Right cardiac atrium (tissue), 5 donors: ENCODE measurements at regions not wholly inside any gene's neighbourhood (a gene's known extent, or its start where the extent isn't known, plus 50 kb on each side); places are given as distances from the start of the nearest gene placed in this dataset.
"Not testable (repeated sequence)": the region's sequence is repeated elsewhere in the genome, so short reads cannot be mapped to it uniquely, and the experiment has no call there.

Source experiments
- ATAC-seq, 2 donors: fragments of 200-7000 bp; cut with Tn5 transposase; one replicate each; pipeline versions ENCODE4 v1.8.0 to v1.9.1; 2020; ENCODE audit warnings: moderate library complexity in 2 of 2, mild to moderate bottlenecking in 1 of 2
- DNase-seq, 3 donors: peaks; one replicate each; pipeline ENCODE4 v3.0.0-alpha.2; 2020
- H3K27ac ChIP-seq: one replicate; pipeline ENCODE4 v1.5.1; 2013; ENCODE audit warnings: mild to moderate bottlenecking, low read length, control low read depth, moderate library complexity
- H3K27me3 ChIP-seq: one replicate; pipeline ENCODE4 v1.6.1; 2013; ENCODE audit not compliant: control insufficient read depth, insufficient read depth
- H3K4me1 ChIP-seq: one replicate; pipeline ENCODE4 v1.6.1; 2013; ENCODE audit warnings: low read length; ENCODE audit not compliant: control insufficient read depth, insufficient read depth
- H3K4me3 ChIP-seq: one replicate; pipeline ENCODE4 v1.5.1; 2013; ENCODE audit warnings: low read length, control low read depth
- H3K9me3 ChIP-seq: one replicate; pipeline ENCODE4 v1.6.1; 2013; ENCODE audit warnings: low read length; ENCODE audit not compliant: control insufficient read depth
- WGBS: extraction: QIAGEN DNeasy Blood & Tissue Kit; methylation state at CpG from one replicate; pipeline ENCODE4 v1.1.7; 2013; 5-methylcytosine and 5-hydroxymethylcytosine counted together
- intact Hi-C, 4 donors: fragments of 100-400 bp; cut with DNase I; formaldehyde crosslinking; loops; one replicate each; pipeline versions ENCODE4 v1.11.0 to v1.14.0; 2022 to 2023
- donor health status: healthy with polysubstance abuse.
- donor health status: DM: no; HTN: yes; CAD: no.
- donor health status: DM: no; HTN: no; CAD: no.
- donor health status: DM: no; HTN: yes; CAD: no; lungs with severe emphysema.
- donor health status: DM: yes; HTN: yes; CAD: no.

- H3K4me1 ChIP-seq, H3K27me3 ChIP-seq, intact Hi-C loops, H3K9me3 ChIP-seq, H3K4me3 ChIP-seq, DNase-seq, H3K27ac ChIP-seq, ATAC-seq: not testable (repeated sequence)
- 89% methylated on average over 1 of the region's 1 CpG for WGBS
These were observed 113.4 kb downstream of the XPNPEP1 start for GRCh38 chr10:109809954-109810353.

GRCh38 chr10:109801191-109801590, 122.1 kb downstream of the XPNPEP1 start:
- H3K4me3 ChIP-seq, H3K9me3 ChIP-seq, H3K27me3 ChIP-seq, intact Hi-C loops, H3K4me1 ChIP-seq, ATAC-seq, H3K27ac ChIP-seq, DNase-seq: not testable (repeated sequence)
- 88% methylated on average over 14 of the region's 14 CpGs for WGBS

DNA sequence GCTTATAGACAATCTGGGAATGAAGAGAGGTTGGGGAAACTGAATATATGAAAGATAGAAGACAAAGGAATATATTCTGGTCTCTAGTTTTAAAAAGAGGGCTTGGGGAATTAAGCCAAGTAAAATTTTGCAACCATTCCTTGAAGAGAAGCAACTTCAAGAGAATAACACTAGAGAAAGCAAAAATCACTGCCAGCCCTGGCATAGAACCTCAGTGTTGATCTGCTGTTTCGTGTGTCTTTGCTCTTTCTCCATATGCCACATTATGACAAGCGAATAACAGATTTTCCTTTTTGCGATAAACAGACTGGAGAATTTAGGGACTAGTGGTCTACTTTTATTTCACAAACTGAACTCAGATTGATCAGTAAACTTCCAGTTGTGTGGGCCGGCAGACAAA, 132.7 kb downstream of the XPNPEP1 start:
- H3K4me3 ChIP-seq = no peak overlapping the region
- 75% methylated on average over 4 of the region's 4 CpGs for WGBS
- no peaks in the 10 kb centered on the region for H3K27me3 ChIP-seq
- no peaks in the 10 kb centered on the region for H3K4me1 ChIP-seq
- DNase-seq = no peak
- no peak for ATAC-seq
- no peak overlapping the region for H3K27ac ChIP-seq
- H3K9me3 ChIP-seq = no peaks in the 10 kb centered on the region
- intact Hi-C loops = no loop called here

DNA sequence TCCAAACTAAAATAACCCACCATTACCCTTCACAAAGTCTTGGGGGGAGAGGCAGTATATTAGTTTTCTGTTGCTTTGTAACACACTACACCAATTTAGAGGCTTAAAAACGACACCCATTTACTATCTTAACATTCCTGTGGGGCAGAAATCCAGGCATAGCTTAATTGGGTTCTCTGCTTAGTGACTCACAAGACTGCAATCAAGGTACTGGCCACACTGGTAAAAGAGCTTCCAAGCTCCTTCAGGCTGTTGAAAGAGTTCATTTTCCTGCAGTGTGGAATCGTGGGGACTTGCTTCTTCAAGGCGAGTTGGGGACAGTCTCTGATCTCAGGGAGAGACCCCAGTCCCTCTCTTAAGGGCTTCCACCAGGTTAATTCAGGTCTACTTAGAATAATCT, 139.1 kb downstream of the XPNPEP1 start:
- Histone ChIP-seq H3K4me1 (no peaks in the 10 kb centered on the region), H3K4me3 (no peak overlapping the region), H3K27ac (no peak overlapping the region), H3K27me3 (no peaks in the 10 kb centered on the region), H3K9me3 (no peaks in the 10 kb centered on the region)
- WGBS = 70% methylated on average over 3 of the region's 3 CpGs
- intact Hi-C loops = no loop called here
- no peak for ATAC-seq
- DNase-seq = no peak

GRCh38 chr10:109783286-109783685, 140.0 kb downstream of the XPNPEP1 start:
- Histone ChIP-seq H3K4me1 (no peaks in the 10 kb centered on the region), H3K9me3 (no peaks in the 10 kb centered on the region), H3K4me3 (no peak overlapping the region), H3K27me3 (no peaks in the 10 kb centered on the region), H3K27ac (no peak overlapping the region)
- ATAC-seq (no peak), DNase-seq (no peak)
- 80% methylated on average over 5 of the region's 5 CpGs for WGBS
- intact Hi-C loops = no loop called here

DNA sequence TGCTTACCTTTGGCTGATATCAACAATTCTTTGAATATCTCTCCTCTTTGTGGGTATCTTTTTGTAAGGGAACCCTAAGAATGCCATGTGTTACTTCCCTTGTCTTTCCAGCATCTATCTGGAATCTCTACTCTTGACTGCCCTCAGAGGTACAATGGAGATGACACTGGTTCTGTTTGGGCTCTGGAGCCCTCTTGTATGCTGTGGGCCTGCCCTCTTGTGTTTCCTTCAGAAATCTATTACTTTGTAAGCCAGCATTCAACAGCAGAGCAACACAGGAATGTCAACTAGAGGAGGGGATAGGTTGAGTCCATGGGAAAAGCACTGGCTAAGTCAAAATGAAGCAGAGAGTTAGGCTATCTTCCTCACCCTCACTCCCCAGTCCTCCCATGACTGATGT, 142.3 kb downstream of the XPNPEP1 start:
- intact Hi-C loops = no loop called here
- Histone ChIP-seq H3K27me3 (no peaks in the 10 kb centered on the region), H3K9me3 (no peaks in the 10 kb centered on the region), H3K4me3 (no peak overlapping the region), H3K4me1 (no peaks in the 10 kb centered on the region), H3K27ac (no peak overlapping the region)
- no peak for ATAC-seq
- DNase-seq = no peak

DNA sequence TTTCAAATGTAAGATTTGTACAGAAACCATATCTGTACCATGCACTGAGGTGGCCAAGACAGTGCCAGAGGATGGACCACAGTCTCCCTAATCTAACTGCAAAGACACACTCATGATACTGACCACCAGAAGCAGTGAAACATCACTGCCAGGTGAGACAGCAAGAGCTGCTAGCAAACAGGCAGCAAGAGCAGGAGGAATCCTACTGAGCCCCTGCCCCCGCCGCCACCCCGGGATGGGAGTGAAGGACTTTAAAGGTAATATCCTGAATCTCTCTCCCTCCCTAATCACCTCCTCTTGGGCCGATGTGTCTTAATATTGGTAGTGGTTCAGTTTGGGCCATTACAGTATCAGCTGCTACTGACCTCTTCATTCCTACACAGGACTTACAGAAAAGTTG, 144.3 kb downstream of the XPNPEP1 start:
- Histone ChIP-seq H3K9me3 (no peaks in the 10 kb centered on the region), H3K4me3 (no peak overlapping the region), H3K27me3 (no peaks in the 10 kb centered on the region), H3K4me1 (no peaks in the 10 kb centered on the region), H3K27ac (no peak overlapping the region)
- WGBS = 86% methylated on average over 4 of the region's 4 CpGs
- intact Hi-C loops = no loop called here
- DNase-seq (no peak), ATAC-seq (no peak)

- H3K27ac ChIP-seq = no peak overlapping the region
- 48% methylated on average over 2 of the region's 2 CpGs for WGBS
- no peak for ATAC-seq
- no peak overlapping the region for H3K4me3 ChIP-seq
- H3K4me1 ChIP-seq = no peaks in the 10 kb centered on the region
- H3K9me3 ChIP-seq = no peaks in the 10 kb centered on the region
- intact Hi-C loops = no loop called here
- no peak for DNase-seq
- H3K27me3 ChIP-seq = no peaks in the 10 kb centered on the region
These were observed 149.2 kb downstream of the XPNPEP1 start for GRCh38 chr10:109774121-109774440.

DNA sequence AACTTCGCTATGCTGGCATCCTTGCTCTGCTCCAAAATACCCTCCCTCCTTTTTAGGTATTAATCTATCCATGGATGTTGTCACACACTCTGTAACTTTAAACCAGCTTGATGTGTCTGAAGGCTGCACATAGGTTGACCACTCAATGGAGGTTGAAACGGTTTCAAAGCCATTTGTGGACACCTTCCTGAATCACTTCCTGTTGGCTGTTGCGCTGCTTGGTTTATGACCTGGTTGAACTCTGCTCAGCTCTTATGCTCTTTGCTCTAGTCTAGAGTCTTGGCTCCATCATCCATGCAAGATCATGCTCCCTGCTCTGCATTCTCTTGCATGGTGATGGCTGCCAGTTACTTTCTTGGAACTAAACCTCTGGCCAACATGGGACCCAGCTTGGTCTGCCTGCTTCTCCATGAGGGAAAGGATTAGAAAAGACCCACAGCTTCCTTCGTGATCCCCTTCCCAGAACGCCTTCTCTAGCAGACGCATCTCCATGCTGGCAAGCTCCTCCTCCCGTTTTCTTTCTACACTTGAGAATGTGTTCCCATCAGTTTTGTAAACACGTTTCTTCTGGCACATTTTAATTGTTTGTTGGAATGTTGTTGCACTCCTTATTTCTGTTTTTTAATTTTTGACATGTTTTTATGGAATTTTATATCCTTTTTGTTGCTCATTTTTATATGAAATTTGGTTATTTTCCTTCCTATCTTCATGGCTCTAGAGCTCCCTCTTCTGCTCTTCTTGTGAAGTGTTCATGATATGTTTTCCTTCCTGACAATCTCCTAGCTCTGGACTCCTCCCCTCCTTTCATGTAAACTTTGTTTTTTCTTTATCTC, 149.8 kb downstream of the XPNPEP1 start:
- DNase-seq (no peak), ATAC-seq (no peak)
- Histone ChIP-seq H3K27me3 (no peaks in the 10 kb centered on the region), H3K27ac (no peak overlapping the region), H3K4me3 (no peak overlapping the region), H3K9me3 (no peaks in the 10 kb centered on the region), H3K4me1 (no peaks in the 10 kb centered on the region)
- intact Hi-C loops = no loop called here
- WGBS = 69% methylated on average over 8 of the region's 8 CpGs

DNA sequence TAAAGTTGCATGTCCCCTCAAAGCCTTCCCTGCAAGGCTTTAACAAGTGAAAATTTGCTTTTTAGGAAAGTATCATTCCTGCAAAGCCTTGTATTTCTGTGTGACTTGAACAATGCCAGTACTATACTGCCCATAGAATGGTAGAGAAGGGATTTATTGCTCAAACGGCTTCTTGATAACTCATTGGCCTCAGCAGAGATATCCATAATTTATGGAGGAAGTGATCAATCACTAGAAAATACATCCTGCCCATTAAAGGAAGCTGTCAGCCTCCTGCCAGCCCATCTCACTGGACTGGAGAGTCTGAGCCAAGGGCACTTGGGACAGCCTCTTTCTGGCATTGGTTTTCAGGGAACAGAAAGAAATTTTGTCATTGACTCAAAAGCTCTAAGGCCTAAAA, 152.6 kb downstream of the XPNPEP1 start:
- Histone ChIP-seq H3K27ac (no peak overlapping the region), H3K27me3 (no peaks in the 10 kb centered on the region), H3K4me1 (no peaks in the 10 kb centered on the region), H3K9me3 (no peaks in the 10 kb centered on the region), H3K4me3 (no peak overlapping the region)
- 18% methylated on average over 1 of the region's 1 CpG for WGBS
- ATAC-seq = no peak
- no peak for DNase-seq
- intact Hi-C loops = no loop called here

- intact Hi-C loops = no loop called here
- no peaks in the 10 kb centered on the region for H3K9me3 ChIP-seq
- H3K4me1 ChIP-seq = no peaks in the 10 kb centered on the region
- WGBS = 60% methylated on average over 2 of the region's 2 CpGs
- DNase-seq (no peak), ATAC-seq (no peak)
- no peaks in the 10 kb centered on the region for H3K27me3 ChIP-seq
- no peak overlapping the region for H3K4me3 ChIP-seq
- H3K27ac ChIP-seq = no peak overlapping the region
These were observed 153.3 kb downstream of the XPNPEP1 start for GRCh38 chr10:109769966-109770365.

- Histone ChIP-seq H3K27ac (no peak overlapping the region), H3K4me1 (no peaks in the 10 kb centered on the region), H3K4me3 (no peak overlapping the region), H3K9me3 (no peaks in the 10 kb centered on the region), H3K27me3 (no peaks in the 10 kb centered on the region)
- intact Hi-C loops = no loop called here
- no peak for ATAC-seq
- WGBS = 83% methylated on average over 2 of the region's 2 CpGs
- no peak for DNase-seq
These were observed 157.5 kb downstream of the XPNPEP1 start for GRCh38 chr10:109765838-109766237.
